OCI-LY3 (cell line): ENCODE measurements at regions not wholly inside any gene's neighbourhood (a gene's known extent, or its start where the extent isn't known, plus 50 kb on each side); places are given as distances from the start of the nearest gene placed in this dataset.
"Not testable (repeated sequence)": the region's sequence is repeated elsewhere in the genome, so short reads cannot be mapped to it uniquely, and the experiment has no call there.

Experiments
- H2AFZ ChIP-seq: fragments of 200-600, 300-600 bp; shearing (Covaris generic); 2 replicates; pipeline ENCODE4 v1.6.0; 2014; ENCODE audit warnings: antibody characterized with exemption, low read depth, low read length
- H3K27ac ChIP-seq: fragments of 200-600, 300-600 bp; sonication (generic); 2 replicates; pipeline ENCODE4 v1.5.1; 2014; ENCODE audit warnings: mild to moderate bottlenecking, low read length, moderate library complexity, mixed read lengths
- H3K27me3 ChIP-seq: fragments of 200-600, 300-600 bp; sonication (generic); 2 replicates; pipeline ENCODE4 v1.6.1; 2014; ENCODE audit warnings: low read depth, low read length, mixed read lengths
- H3K36me3 ChIP-seq: fragments of 200-600, 300-600 bp; sonication (generic); replicated peaks from 2 replicates; pipeline ENCODE3; 2014; ENCODE audit warnings: low read depth, low read length, mixed read lengths
- H3K4me1 ChIP-seq: fragments of 300-600, 200-600 bp; sonication (generic); 2 replicates; pipeline ENCODE4 v1.6.1; 2014; ENCODE audit warnings: low read length, mixed read lengths
- H3K4me2 ChIP-seq: fragments of 200-600, 300-600 bp; sonication (generic); 2 replicates; pipeline ENCODE4 v1.6.1; 2014; ENCODE audit warnings: low read length, mixed read lengths
- H3K4me3 ChIP-seq: fragments of 300-600, 200-600 bp; sonication (generic); 2 replicates; pipeline ENCODE4 v1.5.1; 2014; ENCODE audit warnings: antibody characterized with exemption, mild to moderate bottlenecking, low read length, moderate library complexity
- H3K79me2 ChIP-seq: fragments of 300-600, 200-600 bp; shearing (Covaris generic); 2 replicates; pipeline ENCODE4 v1.6.1; 2014; ENCODE audit warnings: mild to moderate bottlenecking, low read length, mixed read lengths
- H3K9ac ChIP-seq: fragments of 300-600, 200-600 bp; shearing (Covaris generic); 2 replicates; pipeline ENCODE4 v1.6.0; 2014; ENCODE audit warnings: mild to moderate bottlenecking, low read length, moderate library complexity
- H3K9me3 ChIP-seq: fragments of 200-600, 300-600 bp; shearing (Covaris generic); 2 replicates; pipeline ENCODE4 v1.6.1; 2014; ENCODE audit warnings: low read length, mixed read lengths; ENCODE audit not compliant: insufficient read depth
- H4K20me1 ChIP-seq: fragments of 200-600, 300-600 bp; sonication (generic); 2 replicates; pipeline ENCODE4 v1.6.1; 2016; ENCODE audit warnings: low read length, mixed read lengths; ENCODE audit not compliant: insufficient read depth
- EZH2phosphoT487 ChIP-seq: fragments of 200-600 bp; shearing (Covaris generic); IDR thresholded peaks from 2 replicates; pipeline ENCODE4 v1.6.1; 2018; ENCODE audit warnings: antibody characterized with exemption, mixed run types, low read depth
- TF ChIP-seq, protein P1 (sequence below): fragments of 200-600, 300-600 bp; sonication (generic); IDR thresholded peaks from 2 replicates; pipeline ENCODE4 v1.5.1; 2014; ENCODE audit warnings: antibody characterized with exemption, low read length, low read depth

DNA sequence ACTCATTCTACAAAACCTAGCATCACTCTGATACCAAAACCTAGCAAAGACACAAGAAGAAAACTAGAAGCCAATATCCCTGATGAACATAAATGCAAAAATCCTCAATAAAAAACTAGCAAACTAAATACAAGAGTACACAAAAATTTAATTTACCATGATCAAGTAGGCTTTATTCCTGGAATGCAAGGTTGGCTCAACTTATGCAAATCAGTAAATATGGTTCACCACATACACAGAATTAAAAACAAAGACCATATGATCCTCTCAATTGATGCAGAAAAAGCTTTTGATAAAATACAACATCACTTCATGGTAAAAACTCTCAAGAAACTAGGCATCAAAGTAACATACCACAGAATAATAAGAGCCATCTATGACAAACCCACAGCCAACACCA is 188.3 kb downstream of the ETAA1 start:
- no peak overlapping the region for H3K27ac ChIP-seq
- no peaks in the 10 kb centered on the region for H3K4me1 ChIP-seq
- no peak overlapping the region for H2AFZ ChIP-seq
- no peak overlapping the region for H3K4me2 ChIP-seq
- H3K79me2 ChIP-seq, result no peaks in the 10 kb centered on the region
- H3K4me3 ChIP-seq, result no peak overlapping the region
- no peaks in the 10 kb centered on the region for H4K20me1 ChIP-seq
- no peaks in the 10 kb centered on the region for H3K27me3 ChIP-seq
- no peaks in the 10 kb centered on the region for H3K9me3 ChIP-seq
- no peak overlapping the region for H3K9ac ChIP-seq
- TF ChIP-seq, protein P1, sequence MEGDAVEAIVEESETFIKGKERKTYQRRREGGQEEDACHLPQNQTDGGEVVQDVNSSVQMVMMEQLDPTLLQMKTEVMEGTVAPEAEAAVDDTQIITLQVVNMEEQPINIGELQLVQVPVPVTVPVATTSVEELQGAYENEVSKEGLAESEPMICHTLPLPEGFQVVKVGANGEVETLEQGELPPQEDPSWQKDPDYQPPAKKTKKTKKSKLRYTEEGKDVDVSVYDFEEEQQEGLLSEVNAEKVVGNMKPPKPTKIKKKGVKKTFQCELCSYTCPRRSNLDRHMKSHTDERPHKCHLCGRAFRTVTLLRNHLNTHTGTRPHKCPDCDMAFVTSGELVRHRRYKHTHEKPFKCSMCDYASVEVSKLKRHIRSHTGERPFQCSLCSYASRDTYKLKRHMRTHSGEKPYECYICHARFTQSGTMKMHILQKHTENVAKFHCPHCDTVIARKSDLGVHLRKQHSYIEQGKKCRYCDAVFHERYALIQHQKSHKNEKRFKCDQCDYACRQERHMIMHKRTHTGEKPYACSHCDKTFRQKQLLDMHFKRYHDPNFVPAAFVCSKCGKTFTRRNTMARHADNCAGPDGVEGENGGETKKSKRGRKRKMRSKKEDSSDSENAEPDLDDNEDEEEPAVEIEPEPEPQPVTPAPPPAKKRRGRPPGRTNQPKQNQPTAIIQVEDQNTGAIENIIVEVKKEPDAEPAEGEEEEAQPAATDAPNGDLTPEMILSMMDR, result no peak
- TF ChIP-seq EZH2phosphoT487, result no peak
- no peaks in the 10 kb centered on the region for H3K36me3 ChIP-seq

DNA sequence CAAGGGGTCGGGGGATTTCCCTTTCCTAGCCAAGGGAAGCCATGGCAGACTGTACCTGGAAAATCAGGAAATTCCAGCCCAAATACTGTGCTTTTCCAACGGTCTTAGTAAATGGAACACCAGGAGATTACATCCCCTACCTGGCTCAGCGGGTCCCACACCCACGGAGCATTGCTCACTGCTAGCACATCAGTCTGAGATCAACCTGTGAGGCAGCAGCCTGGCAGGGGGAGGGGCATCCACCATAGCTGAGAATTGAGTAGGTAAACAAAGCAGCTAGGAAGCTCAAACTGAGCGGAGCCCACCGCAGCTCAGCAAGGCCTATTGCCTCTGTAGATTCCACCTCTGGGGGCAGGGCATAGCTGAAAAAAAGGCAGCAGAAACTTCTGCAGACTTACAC is 192.0 kb downstream of the ETAA1 start:
- H3K36me3 ChIP-seq, H4K20me1 ChIP-seq, H3K27me3 ChIP-seq, H3K9ac ChIP-seq, H3K79me2 ChIP-seq, H2AFZ ChIP-seq, H3K9me3 ChIP-seq, H3K27ac ChIP-seq, H3K4me2 ChIP-seq, H3K4me1 ChIP-seq, H3K4me3 ChIP-seq: not testable (repeated sequence)

DNA sequence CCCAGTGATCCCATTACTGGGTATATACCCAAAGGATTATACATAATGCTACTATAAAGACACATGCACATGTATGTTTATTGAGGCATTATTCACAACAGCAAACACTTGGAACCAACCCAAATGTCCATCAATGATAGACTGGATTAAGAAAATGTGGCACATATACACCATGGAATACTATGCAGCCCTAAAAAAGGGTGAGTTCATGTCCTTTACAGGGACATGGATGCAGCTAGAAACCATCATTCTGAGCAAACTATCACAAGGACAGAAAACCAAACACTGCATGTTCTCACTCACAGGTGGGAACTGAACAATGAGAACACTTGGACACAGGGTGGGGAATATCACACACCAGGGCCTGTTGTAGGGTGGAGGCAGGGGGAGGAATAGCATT is 197.4 kb downstream of the ETAA1 start:
- not testable (repeated sequence) for H3K36me3 ChIP-seq, H3K27me3 ChIP-seq, H3K4me3 ChIP-seq, H3K4me2 ChIP-seq, H3K9me3 ChIP-seq, H3K9ac ChIP-seq, H3K27ac ChIP-seq, H4K20me1 ChIP-seq, H2AFZ ChIP-seq, H3K4me1 ChIP-seq, H3K79me2 ChIP-seq

DNA sequence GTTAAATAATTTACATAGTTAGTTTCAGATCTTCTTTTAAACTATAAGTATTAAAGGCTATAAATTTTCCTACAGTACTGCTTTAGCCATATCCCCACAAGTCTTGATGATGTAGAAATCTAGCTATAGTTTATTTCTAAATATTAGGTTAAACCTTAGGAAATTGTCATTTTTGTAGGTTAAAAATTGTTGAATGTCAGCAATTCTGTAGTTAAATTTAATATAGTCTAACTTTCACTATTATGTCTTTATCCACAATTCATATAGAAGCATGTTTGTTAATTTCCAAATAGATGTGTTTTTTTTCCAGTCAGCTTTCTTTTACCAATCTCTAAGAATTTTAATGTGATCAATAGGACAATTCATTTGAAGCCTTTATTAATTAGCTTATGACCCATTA is 199.7 kb downstream of the ETAA1 start:
- Histone ChIP-seq H3K4me2 (no peak overlapping the region), H3K27me3 (no peaks in the 10 kb centered on the region), H3K79me2 (no peaks in the 10 kb centered on the region)

DNA sequence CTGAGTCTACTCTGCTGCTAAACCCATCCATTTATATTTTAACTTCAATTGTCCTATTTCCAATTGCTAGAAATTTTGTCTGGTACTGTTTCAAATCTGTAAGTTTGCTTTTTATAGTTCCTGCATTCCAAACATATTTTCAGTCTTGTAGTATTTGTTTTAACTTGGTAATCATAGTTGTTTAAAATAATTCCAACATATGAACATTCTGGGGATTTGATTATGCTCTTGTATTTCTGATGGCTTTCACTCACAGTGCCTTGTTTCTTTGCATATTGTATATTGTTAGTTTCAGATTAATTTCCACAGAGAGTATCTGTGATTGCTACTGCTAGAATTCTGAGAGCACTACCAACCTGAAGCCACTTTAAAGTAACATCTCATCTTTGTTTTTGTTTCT is 202.4 kb downstream of the ETAA1 start:
- Histone ChIP-seq H3K79me2 (no peaks in the 10 kb centered on the region), H3K9me3 (no peaks in the 10 kb centered on the region), H4K20me1 (no peaks in the 10 kb centered on the region), H3K27ac (no peak overlapping the region), H3K9ac (no peak overlapping the region), H3K27me3 (no peaks in the 10 kb centered on the region), H3K4me3 (no peak overlapping the region), H3K4me2 (no peak overlapping the region), H3K4me1 (no peaks in the 10 kb centered on the region), H2AFZ (no peak overlapping the region), H3K36me3 (no peaks in the 10 kb centered on the region)
- TF ChIP-seq EZH2phosphoT487, result no peak
- TF ChIP-seq, protein P1, result no peak

More for the DNA sequence above, 199.7 kb downstream of the ETAA1 start:
- H4K20me1 ChIP-seq, result no peaks in the 10 kb centered on the region
- H3K4me3 ChIP-seq, result no peak overlapping the region
- no peak overlapping the region for H2AFZ ChIP-seq
- no peak for TF ChIP-seq EZH2phosphoT487
- TF ChIP-seq, protein P1, result no peak
- H3K9me3 ChIP-seq, result no peaks in the 10 kb centered on the region
- no peaks in the 10 kb centered on the region for H3K4me1 ChIP-seq
- H3K27ac ChIP-seq, result no peak overlapping the region
- no peaks in the 10 kb centered on the region for H3K36me3 ChIP-seq
- no peak overlapping the region for H3K9ac ChIP-seq
